ENCODE measurements at regions not wholly inside any gene's neighbourhood (a gene's known extent, or its start where the extent isn't known, plus 50 kb on each side); places are given as distances from the start of the nearest gene placed in this dataset.

DNA sequence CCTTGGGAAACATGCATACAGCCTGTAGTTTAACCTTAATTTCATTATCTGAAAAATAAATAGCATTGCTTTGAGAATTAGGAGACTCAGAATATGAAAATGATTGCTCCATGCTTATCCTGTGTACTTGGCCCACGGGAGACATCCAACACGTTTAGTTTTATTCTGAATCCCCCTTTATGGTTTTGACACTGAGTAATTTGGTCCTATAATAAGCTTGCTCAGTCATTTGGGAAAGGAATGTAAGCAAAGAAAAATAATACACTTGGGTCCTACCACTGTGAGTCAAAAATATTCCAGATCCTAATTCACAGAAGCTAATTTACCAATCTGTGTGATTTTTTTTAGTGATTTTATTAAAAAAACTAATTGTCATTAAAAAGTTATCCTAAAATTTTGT lies 557.3 kb downstream of the USP25 start:
- no peak for DNase-seq (ENCODE audit: low read depth in 1 of 2, low spot score in 1 of 2)

DNA sequence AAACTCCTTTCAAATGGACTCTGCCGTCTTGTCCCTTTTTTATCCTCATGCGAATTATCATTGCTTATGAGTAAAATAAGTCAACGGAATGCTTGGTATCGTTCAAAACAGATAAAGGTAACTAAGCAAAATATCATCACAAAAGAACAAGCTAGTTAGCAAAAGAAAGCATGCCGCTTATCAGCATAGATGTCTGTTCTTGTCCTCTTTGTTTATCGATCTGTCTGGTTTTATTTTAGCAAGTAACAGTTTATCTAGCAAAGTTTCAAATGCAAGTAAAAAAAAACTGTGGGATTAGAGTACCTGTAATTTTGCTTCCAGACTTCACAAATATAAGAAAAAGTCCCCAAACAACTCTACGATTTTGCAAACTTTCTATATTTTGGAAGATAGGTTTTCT lies 561.5 kb downstream of the USP25 start:
- no peak for DNase-seq (ENCODE audit: low read depth in 1 of 2, low spot score in 1 of 2)

GRCh38 chr21:16294128-16294527 lies 564.3 kb downstream of the USP25 start:
- DNase-seq (ENCODE audit: low read depth in 1 of 2, low spot score in 1 of 2) = no peak

DNA sequence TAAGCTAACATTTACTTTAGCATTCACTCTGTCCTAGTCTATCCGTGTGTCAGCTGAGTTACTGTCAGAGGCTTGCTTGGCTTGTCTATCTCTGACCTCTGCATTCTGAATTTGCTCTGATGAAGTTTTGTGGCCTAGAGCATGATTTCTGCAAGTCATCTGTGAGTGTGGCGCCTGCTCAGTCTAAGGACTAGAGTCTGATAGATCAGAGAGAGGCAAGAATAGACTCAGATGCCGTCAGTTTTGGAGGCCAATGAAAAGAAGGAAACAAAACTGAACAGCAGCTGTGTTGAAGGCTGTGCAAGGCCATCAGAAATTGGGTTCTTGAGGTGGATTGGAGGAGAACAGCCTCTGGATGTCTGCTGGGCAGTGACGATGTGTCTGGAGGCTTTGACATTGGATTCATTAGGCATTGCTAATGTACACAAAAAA lies 573.1 kb downstream of the USP25 start:
- no peak for DNase-seq (ENCODE audit: low read depth in 1 of 2, low spot score in 1 of 2)

- no peak for DNase-seq (ENCODE audit: low read depth in 1 of 2, low spot score in 1 of 2)
These were observed 574.7 kb downstream of the USP25 start for GRCh38 chr21:16304174-16305095.

GRCh38 chr21:16305686-16306085 lies 575.9 kb downstream of the USP25 start:
- DNase-seq (ENCODE audit: low read depth in 1 of 2, low spot score in 1 of 2) = no peak

GRCh38 chr21:16307256-16307655 lies 577.5 kb downstream of the USP25 start:
- no peak for DNase-seq (ENCODE audit: low read depth in 1 of 2, low spot score in 1 of 2)

DNA sequence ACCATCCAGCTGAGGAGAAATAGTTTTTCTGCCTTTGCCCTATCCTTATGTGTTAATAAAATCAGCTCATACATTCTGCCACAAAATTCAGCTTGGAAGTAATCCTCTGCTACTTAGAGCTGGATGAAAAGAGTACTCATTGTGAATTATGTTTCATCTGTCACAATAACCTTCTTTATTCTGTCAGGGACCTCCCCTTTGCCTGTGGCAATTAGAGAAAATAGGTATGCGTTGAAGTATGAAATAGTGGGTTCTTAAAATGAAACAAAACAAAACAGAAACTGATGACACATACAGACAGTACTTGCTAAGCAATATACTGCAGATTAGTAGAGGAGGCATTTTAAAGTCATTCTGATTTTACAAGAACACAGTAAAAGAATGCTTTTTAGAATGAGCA lies 578.5 kb downstream of the USP25 start:
- no peak for DNase-seq (ENCODE audit: low read depth in 1 of 2, low spot score in 1 of 2)

DNA sequence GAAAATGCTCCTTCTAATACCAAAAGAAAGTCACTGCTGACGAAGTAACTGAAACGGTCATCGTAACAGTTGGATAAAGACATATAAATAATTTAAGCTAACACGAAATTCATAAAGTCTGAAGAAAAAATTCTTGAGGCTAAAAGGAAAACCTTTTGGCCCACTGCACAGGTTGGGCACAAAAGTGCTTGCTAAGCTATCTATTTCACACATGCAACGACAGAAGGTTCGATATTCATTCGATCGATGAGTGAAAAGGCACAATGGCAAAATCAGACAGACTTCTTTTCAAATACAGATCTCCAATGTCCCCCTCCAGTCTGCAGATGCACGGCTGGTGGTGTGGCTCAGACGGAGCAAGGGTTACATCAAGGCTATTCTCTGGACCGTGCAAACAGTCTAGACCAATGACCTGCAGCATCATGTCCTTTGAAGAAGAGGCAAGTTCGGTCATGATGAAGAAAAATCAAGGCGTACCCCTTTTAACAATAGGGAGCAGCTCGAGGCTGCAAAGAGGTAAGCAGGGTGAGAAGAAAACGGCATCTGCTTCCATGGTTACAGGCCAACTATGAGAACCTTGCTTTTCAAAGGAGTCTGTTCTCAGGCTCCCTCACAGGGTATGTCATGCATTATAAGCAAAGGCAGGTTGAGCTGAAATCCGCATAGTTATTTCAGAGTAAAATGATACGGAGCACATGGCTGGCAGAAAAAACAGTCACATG lies 579.6 kb downstream of the USP25 start:
- DNase-seq (ENCODE audit: low read depth in 1 of 2, low spot score in 1 of 2) = no peak

- no peak for DNase-seq (ENCODE audit: low read depth in 1 of 2, low spot score in 1 of 2)
These were observed 580.4 kb downstream of the USP25 start for GRCh38 chr21:16310176-16310575.

DNA sequence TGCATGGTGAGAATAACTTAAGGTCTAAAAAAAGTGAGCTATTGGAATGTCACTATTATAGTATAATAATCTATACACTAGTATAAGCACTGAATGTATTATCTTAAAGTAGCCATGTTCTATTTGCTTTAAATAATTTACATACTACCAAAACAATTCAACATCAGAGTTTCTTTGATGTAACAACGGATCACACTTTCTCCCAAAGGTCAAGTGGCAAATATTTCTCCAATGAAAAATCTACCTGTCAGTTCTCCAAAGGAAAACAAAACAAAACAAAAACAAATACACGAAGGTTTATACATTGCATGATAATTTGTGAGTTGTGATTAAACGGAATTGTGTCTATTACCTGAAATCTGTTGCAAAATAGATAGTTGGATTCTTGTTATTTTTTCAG lies 581.4 kb downstream of the USP25 start:
- no peak for DNase-seq (ENCODE audit: low read depth in 1 of 2, low spot score in 1 of 2)

- DNase-seq (ENCODE audit: low read depth in 1 of 2, low spot score in 1 of 2) = no peak
These were observed 582.5 kb downstream of the USP25 start for GRCh38 chr21:16312321-16312720.

- no peak for DNase-seq (ENCODE audit: low read depth in 1 of 2, low spot score in 1 of 2)
These were observed 585.4 kb downstream of the USP25 start for GRCh38 chr21:16315223-16315622.

DNA sequence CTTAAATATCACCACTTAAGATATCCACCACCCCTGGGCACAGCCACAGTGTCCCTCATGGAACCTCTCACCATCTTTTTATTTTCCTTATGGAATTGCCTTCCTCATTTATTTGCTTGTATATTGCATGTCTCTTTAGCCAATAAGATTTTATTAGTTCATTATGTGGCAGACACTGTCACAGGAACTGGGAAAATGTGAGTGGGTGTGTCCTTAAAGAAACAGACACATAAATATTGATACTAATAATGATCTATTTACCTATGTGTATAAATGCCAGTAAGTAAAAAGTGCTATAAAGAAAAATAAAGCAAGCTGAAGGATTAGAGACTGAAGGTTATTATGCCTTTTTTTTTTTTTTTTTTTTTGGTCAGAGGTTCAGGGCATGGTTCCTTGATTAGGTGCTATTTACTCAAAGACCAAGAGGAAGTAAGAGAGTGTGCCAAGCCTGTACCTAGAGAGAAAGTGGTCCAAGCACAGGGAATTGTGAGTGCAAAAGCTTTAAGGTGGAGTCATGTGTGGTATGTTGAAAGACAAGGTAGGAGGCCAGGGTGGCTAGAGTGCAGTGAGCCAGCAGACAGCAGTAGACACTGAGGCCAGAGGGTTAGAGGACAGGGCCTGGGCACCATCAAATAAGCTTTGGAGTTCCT lies 589.0 kb downstream of the USP25 start:
- DNase-seq (ENCODE audit: low read depth in 1 of 2, low spot score in 1 of 2) = no peak

DNA sequence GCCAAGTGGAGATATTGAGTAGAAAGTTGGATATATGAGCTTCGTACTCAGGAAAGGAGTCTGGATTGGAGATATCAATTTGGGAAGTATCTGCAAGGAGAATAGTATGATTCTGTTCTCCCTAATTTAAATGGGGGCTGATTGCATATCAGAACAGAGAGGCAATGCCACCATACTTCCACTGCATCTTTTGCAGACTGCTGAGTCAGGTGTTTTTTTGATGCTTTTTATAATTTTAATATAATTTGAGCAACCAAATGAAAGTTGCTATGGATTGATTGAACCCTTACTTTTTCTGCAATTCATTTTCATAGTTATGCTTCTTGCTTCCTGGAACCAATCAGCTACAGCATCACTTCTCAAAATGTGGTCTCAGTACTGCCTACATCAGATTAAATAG lies 590.3 kb downstream of the USP25 start:
- DNase-seq (ENCODE audit: low read depth in 1 of 2, low spot score in 1 of 2) = no peak

DNA sequence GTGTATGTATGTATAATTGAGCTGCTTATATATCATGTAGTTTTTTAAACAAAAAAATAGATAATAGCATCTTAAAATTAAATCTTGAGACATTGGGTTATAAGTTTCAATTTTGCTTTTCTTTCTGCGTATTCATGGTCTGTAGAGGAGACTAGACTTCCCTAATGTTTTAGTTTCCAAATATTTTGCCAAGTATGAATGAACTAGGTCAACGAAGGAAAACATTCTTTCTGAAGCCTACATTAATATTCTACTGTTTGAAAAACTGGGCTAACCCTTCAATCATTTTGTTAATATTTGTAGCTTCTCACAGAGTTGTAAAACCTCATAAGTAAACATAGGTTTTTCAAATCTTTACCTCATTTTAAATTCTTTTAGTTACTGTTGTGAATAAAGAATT lies 592.7 kb downstream of the USP25 start:
- no peak for DNase-seq (ENCODE audit: low read depth in 1 of 2, low spot score in 1 of 2)

- no peak for DNase-seq (ENCODE audit: low read depth in 1 of 2, low spot score in 1 of 2)
These were observed 593.8 kb downstream of the USP25 start for GRCh38 chr21:16323596-16323995.

DNA sequence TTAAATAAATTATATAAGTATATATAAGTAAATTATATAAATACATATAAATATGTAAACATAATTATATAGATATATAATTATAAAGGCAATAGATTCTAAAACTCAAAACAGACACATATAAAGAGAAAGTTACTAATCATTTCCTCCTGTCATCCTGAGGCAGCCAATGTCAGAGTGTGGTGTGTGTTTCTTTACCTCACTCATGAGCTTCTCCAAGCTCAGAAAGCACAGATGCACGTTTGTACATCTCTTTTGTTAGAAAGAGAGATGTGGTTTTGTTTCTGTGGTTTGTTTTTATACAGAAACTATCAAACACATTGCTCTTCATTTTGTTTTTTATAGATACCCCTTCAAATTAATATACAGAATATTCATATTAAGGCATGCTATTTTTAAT lies 594.8 kb downstream of the USP25 start:
- no peak for DNase-seq (ENCODE audit: low read depth in 1 of 2, low spot score in 1 of 2)

DNA sequence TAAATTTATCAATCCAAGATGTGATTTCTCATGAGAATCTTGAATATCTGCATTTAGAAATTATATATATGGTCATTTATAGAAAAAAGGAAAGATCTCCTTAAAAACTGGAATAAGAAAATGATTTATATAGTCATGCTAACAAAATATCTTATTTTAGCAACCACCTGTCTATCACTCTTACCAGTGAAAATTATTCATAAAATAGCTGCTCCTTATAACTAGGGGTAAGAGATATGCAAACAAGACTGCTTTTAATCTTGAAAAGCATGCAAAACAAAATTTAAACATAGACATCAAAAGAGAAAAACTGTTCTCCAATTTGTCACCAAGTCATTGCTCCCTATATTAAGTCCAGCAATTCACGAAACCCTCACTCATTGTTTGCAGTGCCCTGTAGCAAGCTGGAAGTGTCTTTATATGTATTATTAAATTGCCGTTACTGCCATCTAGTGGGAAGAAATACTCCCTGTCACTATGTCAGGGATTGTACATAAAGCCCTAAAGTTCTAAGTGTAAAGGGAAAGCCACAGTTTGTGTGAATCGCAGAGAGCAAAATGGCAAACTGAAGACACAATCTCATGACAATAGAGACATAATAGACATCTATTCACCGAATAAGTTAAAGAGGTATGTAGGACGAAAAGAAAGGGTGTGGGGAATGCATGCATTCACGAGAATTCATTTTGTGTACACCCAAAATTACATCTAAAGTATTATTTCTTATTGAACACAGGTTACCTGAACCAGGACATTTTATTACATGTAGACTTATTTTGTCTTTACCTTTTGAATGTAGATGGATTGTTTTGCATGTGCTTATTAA lies 600.5 kb downstream of the USP25 start:
- no peak for DNase-seq (ENCODE audit: low read depth in 1 of 2, low spot score in 1 of 2)

- DNase-seq (ENCODE audit: low read depth in 1 of 2, low spot score in 1 of 2) = no peak
These were observed 601.1 kb downstream of the USP25 start for GRCh38 chr21:16330908-16331268.

DNA sequence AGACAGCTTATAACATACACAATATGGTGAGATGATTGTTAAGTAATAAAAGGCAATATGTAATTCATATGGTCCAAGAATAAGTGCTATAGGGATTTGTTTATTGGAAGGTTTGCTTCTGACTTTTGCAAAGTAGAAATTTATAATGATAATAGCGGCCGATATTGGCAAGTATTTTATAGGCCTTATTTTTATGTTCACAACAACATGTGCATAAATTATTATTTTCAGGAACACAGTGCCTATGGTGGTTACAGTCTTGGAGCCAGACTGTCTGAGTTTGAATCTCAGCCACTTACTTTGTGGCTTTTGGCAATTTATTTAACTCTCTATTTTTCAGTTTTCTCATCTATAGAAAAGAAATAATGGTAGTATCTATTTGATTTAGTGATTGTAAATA lies 607.5 kb downstream of the USP25 start:
- DNase-seq (ENCODE audit: low read depth in 1 of 2, low spot score in 1 of 2) = no peak
